MG63 (cell line): ENCODE measurements at regions not wholly inside any gene's neighbourhood (a gene's known extent, or its start where the extent isn't known, plus 50 kb on each side); places are given as distances from the start of the nearest gene placed in this dataset.

Experiments used
- DNase-seq: peaks from one replicate; pipeline ENCODE4 v3.0.0-alpha.2; 2020
- H3K27me3 ChIP-seq: fragments of 250-450 bp; sonication (Bioruptor Pico); 2 replicates; pipeline ENCODE4 v1.5.1; 2020; ENCODE audit warnings: mild to moderate bottlenecking, moderate library complexity
- H3K36me3 ChIP-seq: fragments of 250-450 bp; sonication (Bioruptor Pico); 2 replicates; pipeline ENCODE4 v1.5.1; 2020; ENCODE audit warnings: mild to moderate bottlenecking, moderate library complexity
- H3K4me3 ChIP-seq: fragments of 250-450 bp; sonication (Bioruptor Pico); 2 replicates; pipeline ENCODE4 v1.5.1; 2020; ENCODE audit warnings: mild to moderate bottlenecking, moderate library complexity
- H3K9me3 ChIP-seq: fragments of 250-450 bp; sonication (Bioruptor Pico); 2 replicates; pipeline ENCODE4 v1.5.1; 2020; ENCODE audit warnings: mild to moderate bottlenecking, moderate library complexity

- DNase-seq: no peak
- Histone ChIP-seq H3K9me3 (no peaks in the 10 kb centered on the region), H3K4me3 (no peak overlapping the region), H3K36me3 (no peaks in the 10 kb centered on the region), H3K27me3 (no peaks in the 10 kb centered on the region)
These were observed 690.1 kb upstream of the COBL start for GRCh38 chr7:52006674-52007073.

DNA sequence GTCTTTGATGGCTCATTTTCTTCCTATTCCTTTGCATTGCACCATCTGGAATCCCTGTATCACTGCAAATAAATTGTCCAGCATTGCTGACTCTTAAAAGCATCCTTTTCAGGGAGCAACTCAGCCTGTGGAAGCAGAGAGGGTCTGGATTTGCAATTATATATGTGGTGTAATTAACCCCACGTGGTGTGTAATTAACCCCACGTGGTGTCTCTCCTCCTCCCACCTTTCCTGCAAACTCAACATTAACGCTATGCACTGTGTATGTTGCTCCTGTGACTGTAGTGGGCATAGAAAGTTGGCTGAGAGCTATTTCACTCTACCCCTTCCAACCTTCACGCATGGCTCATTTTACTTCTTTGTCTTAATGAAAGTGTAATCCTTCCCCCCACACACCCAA lies 689.0 kb upstream of the COBL start:
- H3K27me3 ChIP-seq: no peaks in the 10 kb centered on the region
- DNase-seq: no peak
- H3K9me3 ChIP-seq: no peaks in the 10 kb centered on the region
- no peak overlapping the region for H3K4me3 ChIP-seq
- no peaks in the 10 kb centered on the region for H3K36me3 ChIP-seq

DNA sequence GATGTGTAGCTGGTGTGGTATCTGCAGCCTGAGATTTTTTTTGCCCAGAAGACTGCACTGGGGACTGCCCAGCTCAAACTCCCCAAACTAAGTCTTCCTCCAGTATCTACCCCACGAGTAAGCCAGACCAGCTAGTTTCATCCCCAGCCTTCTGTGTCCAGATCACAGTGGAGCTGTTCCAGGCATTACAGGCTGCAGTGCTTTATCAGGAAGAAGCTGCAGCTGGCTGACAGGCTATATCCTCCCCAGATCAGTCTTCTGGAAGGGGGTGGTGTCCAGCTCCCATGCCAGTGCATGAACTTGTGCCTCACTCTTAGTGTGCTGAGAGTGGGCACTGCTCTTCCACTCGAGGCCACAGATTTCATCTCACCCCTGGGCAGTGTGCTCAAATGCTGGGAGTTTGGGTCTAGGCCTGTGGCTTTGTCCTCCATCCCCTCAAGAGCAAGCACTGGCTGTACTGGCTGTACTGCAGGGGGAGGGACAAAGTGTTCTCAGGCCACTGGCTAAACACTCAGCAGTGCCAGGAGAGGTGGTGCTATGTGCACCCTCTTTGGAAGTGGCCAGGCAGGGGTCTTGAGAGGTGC lies 679.1 kb upstream of the COBL start:
- Histone ChIP-seq H3K27me3 (no peaks in the 10 kb centered on the region), H3K4me3 (no peak overlapping the region), H3K36me3 (no peaks in the 10 kb centered on the region), H3K9me3 (no peaks in the 10 kb centered on the region)
- no peak for DNase-seq

- Histone ChIP-seq H3K36me3 (no peaks in the 10 kb centered on the region), H3K9me3 (no peaks in the 10 kb centered on the region), H3K27me3 (no peaks in the 10 kb centered on the region), H3K4me3 (no peak overlapping the region)
- DNase-seq: no peak
These were observed 666.0 kb upstream of the COBL start for GRCh38 chr7:51982653-51983052.

DNA sequence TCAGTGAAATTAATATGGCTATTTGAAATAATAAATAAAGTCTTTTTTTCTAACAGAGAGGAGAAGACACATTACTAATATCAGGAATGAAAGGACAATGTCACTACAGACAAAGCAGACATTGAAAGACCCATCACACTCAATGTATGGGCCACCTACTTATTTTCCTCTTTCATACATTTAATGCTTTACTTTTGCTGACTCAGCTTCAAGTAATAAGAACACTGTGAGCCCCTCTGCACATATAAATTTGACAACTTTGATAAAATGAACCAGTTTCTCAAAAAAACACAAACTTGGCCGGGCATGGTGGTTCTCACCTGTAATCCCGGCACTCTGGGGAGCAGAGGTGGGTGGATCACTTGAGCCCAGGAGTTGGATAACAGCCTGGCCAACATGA lies 664.2 kb upstream of the COBL start:
- Histone ChIP-seq H3K36me3 (no peaks in the 10 kb centered on the region), H3K9me3 (no peaks in the 10 kb centered on the region), H3K4me3 (no peak overlapping the region), H3K27me3 (no peaks in the 10 kb centered on the region)
- no peak for DNase-seq

DNA sequence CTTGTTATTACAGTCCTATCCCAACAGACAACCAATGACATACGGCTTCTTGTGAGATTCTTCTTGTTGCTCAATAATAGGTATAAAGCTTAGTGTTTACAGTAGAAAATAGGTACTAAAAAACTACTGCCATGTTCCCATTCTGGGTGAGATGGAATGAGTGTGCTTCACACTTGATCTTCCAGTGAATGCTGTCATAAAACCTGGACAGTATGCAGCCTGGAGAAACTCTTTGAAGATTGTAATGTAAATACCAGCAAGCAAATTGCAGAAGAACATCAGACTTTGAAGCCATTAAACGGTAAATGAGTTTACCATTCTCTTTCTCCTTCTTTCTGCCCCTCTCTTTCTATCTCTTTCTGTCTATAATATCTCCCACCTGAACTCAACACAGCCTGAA lies 663.7 kb upstream of the COBL start:
- H3K27me3 ChIP-seq: no peaks in the 10 kb centered on the region
- no peaks in the 10 kb centered on the region for H3K36me3 ChIP-seq
- H3K4me3 ChIP-seq: no peak overlapping the region
- no peak for DNase-seq
- no peaks in the 10 kb centered on the region for H3K9me3 ChIP-seq

DNA sequence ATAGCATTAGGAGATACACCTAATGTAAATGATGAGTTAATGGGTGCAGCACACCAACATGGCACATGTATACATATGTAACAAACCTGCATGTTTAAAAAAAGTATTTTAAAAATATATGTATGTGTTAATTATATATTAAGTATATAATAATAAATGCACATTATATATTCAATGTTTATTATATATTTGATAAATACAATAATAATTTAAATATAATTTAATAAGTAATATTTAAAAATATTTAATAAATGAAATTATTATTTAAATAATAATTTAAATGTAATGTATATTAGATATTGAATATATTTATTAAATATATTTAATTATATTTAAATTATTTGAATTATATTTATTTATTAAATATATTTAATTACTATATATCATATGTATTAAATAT lies 661.3 kb upstream of the COBL start:
- Histone ChIP-seq H3K4me3 (no peak overlapping the region), H3K27me3 (no peaks in the 10 kb centered on the region), H3K36me3 (no peaks in the 10 kb centered on the region), H3K9me3 (no peaks in the 10 kb centered on the region)
- no peak for DNase-seq

- Histone ChIP-seq H3K36me3 (no peaks in the 10 kb centered on the region), H3K27me3 (no peaks in the 10 kb centered on the region), H3K9me3 (no peaks in the 10 kb centered on the region), H3K4me3 (no peak overlapping the region)
- no peak for DNase-seq
These were observed 657.3 kb upstream of the COBL start for GRCh38 chr7:51973939-51974338.

DNA sequence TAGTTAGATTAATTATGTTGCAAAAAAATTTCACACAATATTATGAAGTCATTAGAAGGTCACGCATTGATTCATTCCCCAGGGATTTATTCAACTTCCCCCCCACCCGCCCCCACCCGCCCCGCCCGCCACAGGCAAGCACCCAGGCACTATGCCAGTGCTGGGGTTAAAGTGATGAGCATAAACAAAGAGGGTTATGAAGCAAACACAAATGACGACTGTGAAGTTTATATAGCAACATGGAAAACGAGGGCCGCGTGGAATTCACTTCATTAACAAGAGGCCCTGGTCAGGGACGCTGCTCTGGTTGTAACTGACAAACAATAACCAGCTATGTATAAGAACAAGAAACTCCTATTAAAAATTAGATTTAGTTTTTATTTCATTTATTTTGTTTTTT lies 656.5 kb upstream of the COBL start:
- H3K36me3 ChIP-seq: no peaks in the 10 kb centered on the region
- H3K4me3 ChIP-seq: no peak overlapping the region
- H3K27me3 ChIP-seq: no peaks in the 10 kb centered on the region
- no peaks in the 10 kb centered on the region for H3K9me3 ChIP-seq
- no peak for DNase-seq

DNA sequence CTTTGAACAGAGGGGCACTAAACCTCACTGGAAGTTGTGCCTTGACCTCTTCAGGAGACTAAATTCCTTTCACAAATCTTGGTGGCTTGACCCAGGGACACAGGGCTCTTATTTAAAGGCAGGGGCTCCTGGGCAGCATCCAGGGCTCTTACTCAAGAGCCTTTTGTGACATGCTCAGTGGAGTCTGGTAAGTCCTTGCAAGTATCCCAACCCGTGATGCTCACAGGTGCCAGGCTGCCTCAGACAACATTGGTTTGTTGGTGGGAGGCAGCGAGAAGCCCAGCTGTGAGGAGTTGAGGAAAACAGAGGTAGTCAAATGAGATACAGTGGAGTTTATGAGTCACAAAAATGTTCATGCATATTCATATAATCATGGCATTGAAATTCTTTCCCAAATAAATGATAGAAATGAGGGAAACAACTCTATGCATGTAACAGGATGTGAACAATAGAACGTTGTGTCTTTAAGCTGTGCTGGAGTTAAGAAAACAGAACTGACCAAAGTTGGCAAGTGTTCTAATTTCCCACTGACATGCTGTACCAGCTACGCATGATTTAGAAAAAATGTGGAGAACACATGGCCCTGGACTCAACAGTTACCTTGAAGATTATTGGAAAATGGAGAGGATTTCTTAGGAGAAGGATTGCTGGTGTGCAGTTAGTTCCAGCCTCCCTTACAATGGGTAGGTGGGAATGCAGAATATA lies 654.5 kb upstream of the COBL start:
- Histone ChIP-seq H3K27me3 (no peaks in the 10 kb centered on the region), H3K36me3 (no peaks in the 10 kb centered on the region), H3K9me3 (no peaks in the 10 kb centered on the region), H3K4me3 (no peak overlapping the region)
- no peak for DNase-seq

DNA sequence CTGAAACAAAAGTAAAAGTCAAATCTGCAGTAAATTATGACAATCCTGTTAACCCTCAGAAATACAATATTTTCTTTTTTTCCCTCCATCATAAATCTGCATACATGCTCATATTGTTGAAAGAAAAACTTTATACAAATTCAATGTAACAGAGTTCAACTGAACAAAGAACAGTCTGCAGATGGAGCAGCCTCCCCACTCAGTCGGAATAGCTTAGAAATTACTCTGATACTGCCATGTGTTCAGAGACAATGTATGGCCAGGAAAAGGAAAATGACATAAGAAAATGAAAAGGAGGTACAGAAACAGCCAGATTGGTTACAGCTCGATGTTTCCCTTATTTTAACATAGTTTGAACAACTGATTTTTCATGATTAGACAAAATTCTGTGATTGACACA lies 651.9 kb upstream of the COBL start:
- DNase-seq: no peak
- no peak overlapping the region for H3K4me3 ChIP-seq
- no peaks in the 10 kb centered on the region for H3K27me3 ChIP-seq
- no peaks in the 10 kb centered on the region for H3K9me3 ChIP-seq
- no peaks in the 10 kb centered on the region for H3K36me3 ChIP-seq

DNA sequence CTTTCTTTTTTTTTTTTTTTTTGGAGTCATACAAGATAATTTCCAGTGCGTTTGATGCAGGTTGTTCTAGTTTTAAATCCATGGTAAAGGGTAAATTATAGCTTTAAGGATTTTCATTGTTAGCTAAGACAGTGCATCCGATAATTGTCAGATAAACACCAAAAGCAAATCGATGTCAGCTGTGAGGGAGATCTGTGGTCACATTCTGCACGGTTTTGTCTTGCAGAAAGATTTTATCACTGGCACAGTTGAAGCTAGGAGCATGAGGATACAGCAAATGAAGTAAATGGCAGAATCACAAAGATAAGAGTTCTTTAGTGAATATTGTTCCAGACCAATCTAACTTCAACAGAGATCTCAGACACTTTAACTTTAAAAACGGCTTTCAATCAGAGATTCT lies 648.8 kb upstream of the COBL start:
- DNase-seq: no peak
- Histone ChIP-seq H3K4me3 (no peak overlapping the region), H3K36me3 (no peaks in the 10 kb centered on the region), H3K9me3 (no peaks in the 10 kb centered on the region), H3K27me3 (no peaks in the 10 kb centered on the region)

DNA sequence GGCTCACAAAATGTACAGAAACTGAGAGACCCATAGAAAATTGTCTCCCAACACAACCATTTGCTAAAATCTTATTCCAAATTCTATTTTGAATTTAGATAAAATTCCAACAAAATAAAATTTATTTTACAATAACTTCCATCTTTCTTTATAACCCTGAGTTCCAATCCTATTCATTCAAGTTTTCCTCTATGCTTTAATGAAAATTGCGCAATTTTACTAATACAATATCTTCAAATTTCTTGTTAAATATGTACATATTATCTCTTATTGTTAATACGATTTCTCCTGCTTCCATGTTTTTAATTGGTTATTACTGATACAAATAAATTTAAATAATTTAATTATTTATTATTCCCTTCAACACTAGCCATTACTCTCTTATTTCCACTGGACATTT lies 645.2 kb upstream of the COBL start:
- H3K4me3 ChIP-seq: no peak overlapping the region
- H3K36me3 ChIP-seq: no peaks in the 10 kb centered on the region
- H3K27me3 ChIP-seq: no peaks in the 10 kb centered on the region
- no peaks in the 10 kb centered on the region for H3K9me3 ChIP-seq
- DNase-seq: no peak

- peak; percentile 49 for DNase-seq
- Histone ChIP-seq H3K36me3 (no peaks in the 10 kb centered on the region), H3K4me3 (no peak overlapping the region), H3K9me3 (no peaks in the 10 kb centered on the region), H3K27me3 (no peaks in the 10 kb centered on the region)
These were observed 634.2 kb upstream of the COBL start for GRCh38 chr7:51950813-51951212.

GRCh38 chr7:51949726-51950644 lies 633.4 kb upstream of the COBL start:
- DNase-seq: peak; percentile 64
- Histone ChIP-seq H3K36me3 (no peaks in the 10 kb centered on the region), H3K27me3 (no peaks in the 10 kb centered on the region), H3K4me3 (no peak overlapping the region), H3K9me3 (no peaks in the 10 kb centered on the region)

DNA sequence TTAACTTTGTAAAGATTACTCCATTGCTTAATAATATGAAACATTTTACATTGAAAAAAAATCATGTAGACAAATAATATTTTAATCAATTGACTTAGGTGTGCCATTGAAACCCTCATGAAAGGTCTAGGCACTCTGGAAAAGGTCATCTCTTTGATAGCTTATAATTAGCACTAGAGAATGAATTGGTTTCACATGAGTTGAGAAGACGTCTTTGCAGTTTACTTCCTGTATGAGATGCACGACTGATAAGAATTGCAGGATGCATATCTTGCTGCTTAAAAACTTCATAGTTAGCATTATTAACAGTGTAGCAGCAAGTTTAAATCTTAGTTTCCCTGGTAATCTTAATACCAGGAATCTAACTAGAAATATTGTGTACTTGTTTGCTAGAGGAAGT lies 614.2 kb upstream of the COBL start:
- Histone ChIP-seq H3K36me3 (no peaks in the 10 kb centered on the region), H3K9me3 (no peaks in the 10 kb centered on the region), H3K27me3 (no peaks in the 10 kb centered on the region), H3K4me3 (no peak overlapping the region)
- no peak for DNase-seq

GRCh38 chr7:51929818-51930217 lies 613.2 kb upstream of the COBL start:
- H3K36me3 ChIP-seq: no peaks in the 10 kb centered on the region
- H3K27me3 ChIP-seq: no peaks in the 10 kb centered on the region
- H3K9me3 ChIP-seq: no peaks in the 10 kb centered on the region
- no peak for DNase-seq
- no peak overlapping the region for H3K4me3 ChIP-seq

DNA sequence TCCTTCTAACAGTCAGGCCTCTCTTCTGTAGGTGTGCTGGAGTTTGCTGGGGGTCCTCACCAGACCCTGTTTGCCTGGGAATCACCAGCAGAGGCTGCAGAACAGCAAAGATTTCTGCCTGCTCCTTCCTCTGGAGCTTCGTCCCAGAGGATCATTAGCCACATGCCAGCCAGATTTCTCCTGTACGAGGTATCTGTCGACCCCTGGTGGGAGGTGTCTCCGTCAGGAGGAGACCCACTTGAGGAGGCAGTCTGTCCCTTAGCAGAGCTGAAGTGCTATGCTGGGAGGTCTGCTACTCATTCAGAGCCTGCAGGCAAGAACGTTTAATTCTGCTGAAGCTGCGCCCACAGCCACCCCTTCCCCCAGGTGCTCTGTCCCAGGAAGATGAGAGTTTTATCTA lies 611.1 kb upstream of the COBL start:
- DNase-seq: no peak
- Histone ChIP-seq H3K36me3 (no peaks in the 10 kb centered on the region), H3K27me3 (no peaks in the 10 kb centered on the region), H3K9me3 (no peaks in the 10 kb centered on the region), H3K4me3 (no peak overlapping the region)
